ENCODE measurements at regions not wholly inside any gene's neighbourhood (a gene's known extent, or its start where the extent isn't known, plus 50 kb on each side); places are given as distances from the start of the nearest gene placed in this dataset.

DNA sequence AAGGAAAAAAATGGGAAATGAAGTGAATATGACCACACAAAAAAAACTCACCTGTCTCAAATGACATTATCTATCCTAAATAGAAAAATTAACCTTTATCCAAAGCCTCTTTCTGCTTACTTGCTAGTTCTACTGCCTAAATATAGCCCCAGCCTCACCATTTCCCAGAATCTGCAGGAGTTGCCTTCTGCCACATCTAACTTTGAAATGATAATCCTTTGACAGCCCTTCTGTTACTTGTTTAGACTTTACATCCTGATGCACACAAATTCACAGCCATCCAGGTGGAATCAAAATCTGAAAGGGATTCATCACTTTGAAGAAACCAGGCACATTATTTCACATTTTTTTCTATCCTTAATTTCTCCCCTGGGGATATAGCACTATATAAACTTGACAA lies 1356.2 kb upstream of the NXPH2 start:
- Histone ChIP-seq H3K4me3 (ENCODE audit: low read depth in 1 of 3, low read length in 3 of 3) (no peak overlapping the region), H3K27ac (ENCODE audit: low read depth in 1 of 2, low read length in 2 of 2) (no peak overlapping the region), H3K36me3 (ENCODE audit: control insufficient read depth in 4 of 4, insufficient read depth in 3 of 4, low read depth in 1 of 4, low read length in 3 of 4) (no peaks in the 10 kb centered on the region), H3K27me3 (ENCODE audit: control insufficient read depth in 4 of 4, insufficient read depth in 4 of 4, low read length in 3 of 4) (no peaks in the 10 kb centered on the region), H3K4me1 (ENCODE audit: control insufficient read depth in 4 of 4, insufficient read depth in 4 of 4, low read length in 3 of 4) (no peaks in the 10 kb centered on the region), H3K9ac (ENCODE audit: low read depth in 1 of 2, low read length in 2 of 2) (no peak overlapping the region), H3K9me3 (ENCODE audit: control insufficient read depth in 4 of 4, low read length in 3 of 4) (peaks cover under 1 to 2% (median 2%) of the 10 kb centered on the region in 4 donors)
- no peak for DNase-seq (ENCODE audit: low spot score)
- TF ChIP-seq FOXA1 (IDR thresholded peaks at IDR 0.05) (no peak), ZBTB33 (IDR thresholded peaks at IDR 0.05) (no peak), NR2F2 (IDR thresholded peaks at IDR 0.05) (no peak), RAD21 (IDR thresholded peaks at IDR 0.05) (no peak), FOXA2 (IDR thresholded peaks at IDR 0.05) (no peak), EGR1 (IDR thresholded peaks at IDR 0.05; ENCODE audit: low read depth in 2 of 2) (no peak)

- H3K9ac ChIP-seq (ENCODE audit: low read depth in 1 of 2, low read length in 2 of 2) = no peak overlapping the region
- no peaks in the 10 kb centered on the region for H3K36me3 ChIP-seq (ENCODE audit: control insufficient read depth in 4 of 4, insufficient read depth in 3 of 4, low read depth in 1 of 4, low read length in 3 of 4)
- TF ChIP-seq EGR1 (IDR thresholded peaks at IDR 0.05; ENCODE audit: low read depth in 2 of 2) (no peak), ATF3 (IDR thresholded peaks at IDR 0.05) (no peak), JUND (IDR thresholded peaks at IDR 0.05) (no peak)
- H3K27ac ChIP-seq (ENCODE audit: low read depth in 1 of 2, low read length in 2 of 2) = no peak overlapping the region
- no peak overlapping the region for H3K4me3 ChIP-seq (ENCODE audit: low read depth in 1 of 3, low read length in 3 of 3)
- 76% methylated on average over 2 of the region's 2 CpGs for WGBS
- H3K4me1 ChIP-seq (ENCODE audit: control insufficient read depth in 4 of 4, insufficient read depth in 4 of 4, low read length in 3 of 4) = no peaks in the 10 kb centered on the region
- DNase-seq (ENCODE audit: low spot score) = no peak
- no peaks in the 10 kb centered on the region for H3K27me3 ChIP-seq (ENCODE audit: control insufficient read depth in 4 of 4, insufficient read depth in 4 of 4, low read length in 3 of 4)
- H3K9me3 ChIP-seq (ENCODE audit: control insufficient read depth in 4 of 4, low read length in 3 of 4) = no peaks in the 10 kb centered on the region
Observed at GRCh38 chr2:140128909-140129308, 1348.7 kb upstream of the NXPH2 start.

GRCh38 chr2:140122001-140122400 lies 1341.8 kb upstream of the NXPH2 start:
- no peak for DNase-seq (ENCODE audit: low spot score)
- Histone ChIP-seq H3K4me3 (ENCODE audit: low read depth in 1 of 3, low read length in 3 of 3) (no peak overlapping the region), H3K27ac (ENCODE audit: low read depth in 1 of 2, low read length in 2 of 2) (no peak overlapping the region), H3K4me1 (ENCODE audit: control insufficient read depth in 4 of 4, insufficient read depth in 4 of 4, low read length in 3 of 4) (no peaks in the 10 kb centered on the region), H3K36me3 (ENCODE audit: control insufficient read depth in 4 of 4, insufficient read depth in 3 of 4, low read depth in 1 of 4, low read length in 3 of 4) (no peaks in the 10 kb centered on the region), H3K9ac (ENCODE audit: low read depth in 1 of 2, low read length in 2 of 2) (no peak overlapping the region), H3K9me3 (ENCODE audit: control insufficient read depth in 4 of 4, low read length in 3 of 4) (no peaks in the 10 kb centered on the region), H3K27me3 (ENCODE audit: control insufficient read depth in 4 of 4, insufficient read depth in 4 of 4, low read length in 3 of 4) (no peaks in the 10 kb centered on the region)
- 80% methylated on average over 5 of the region's 5 CpGs for WGBS
- no peak for TF ChIP-seq REST (IDR thresholded peaks at IDR 0.05)
- TF ChIP-seq GABPA (IDR thresholded peaks at IDR 0.05 in 1 of 2, conservative IDR thresholded peaks at IDR 0.05 in 1 of 2) = no peak
- no peak for TF ChIP-seq YY1 (IDR thresholded peaks at IDR 0.05)
- TF ChIP-seq EGR1 (IDR thresholded peaks at IDR 0.05; ENCODE audit: low read depth in 2 of 2) = no peak
- TF ChIP-seq FOXA1 (IDR thresholded peaks at IDR 0.05) = no peak
- no peak for TF ChIP-seq ATF3 (IDR thresholded peaks at IDR 0.05)
- TF ChIP-seq ZBTB33 (IDR thresholded peaks at IDR 0.05) = no peak
- no peak for TF ChIP-seq MAX (IDR thresholded peaks at IDR 0.05)
- no peak for TF ChIP-seq FOXA2 (IDR thresholded peaks at IDR 0.05)
- TF ChIP-seq RAD21 (IDR thresholded peaks at IDR 0.05) = no peak
- no peak for TF ChIP-seq HNF4A (conservative IDR thresholded peaks at IDR 0.05)
- TF ChIP-seq RXRA (IDR thresholded peaks at IDR 0.05) = no peak
- TF ChIP-seq JUND (IDR thresholded peaks at IDR 0.05) = no peak

Measured in liver (tissue), 7 donors.